ENCODE measurements at regions not wholly inside any gene's neighbourhood (a gene's known extent, or its start where the extent isn't known, plus 50 kb on each side); places are given as distances from the start of the nearest gene placed in this dataset.

DNA sequence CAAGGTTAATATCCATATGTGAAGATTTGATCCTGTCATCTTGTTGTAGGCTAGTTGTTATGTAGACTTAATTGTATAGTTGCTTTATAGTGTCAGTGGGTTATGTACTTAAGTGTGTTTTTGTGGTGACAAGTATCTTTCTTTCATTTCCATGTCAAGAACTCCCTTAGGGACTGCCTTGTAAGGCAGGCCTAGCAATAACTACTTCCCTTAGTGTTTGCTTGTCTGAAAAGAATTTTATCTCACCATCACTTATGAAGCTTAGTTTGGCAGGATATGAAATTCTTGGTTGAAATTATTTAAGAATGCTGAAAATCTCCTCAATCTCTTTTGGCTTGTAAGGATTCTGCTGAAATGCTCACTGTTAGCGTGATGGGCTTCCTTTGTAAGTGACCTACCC, 467.6 kb downstream of the CDH2 start:
- Mint-ChIP-seq H3K36me3 (ENCODE audit: low read depth, unreplicated experiment) (no peaks in the 10 kb centered on the region), H3K9me3 (ENCODE audit: unreplicated experiment) (peaks cover 7% of the 10 kb centered on the region), H3K4me3 (ENCODE audit: unreplicated experiment) (no peak overlapping the region), H3K27ac (ENCODE audit: unreplicated experiment) (no peak overlapping the region), H3K4me1 (ENCODE audit: low read depth, unreplicated experiment) (peaks cover 37% of the 10 kb centered on the region), H3K27me3 (ENCODE audit: low read depth, unreplicated experiment) (no peaks in the 10 kb centered on the region)
- no peaks in the 10 kb centered on the region for H3K36me3 ChIP-seq (ENCODE audit: insufficient read depth, low read length)
- DNase-seq (ENCODE audit: low read depth) (no peak), FAIRE-seq (no peak)
- no peaks in the 10 kb centered on the region for H4K20me1 ChIP-seq (ENCODE audit: insufficient read depth, low read length)
- H3K79me2 ChIP-seq (ENCODE audit: insufficient read depth, low read length): no peaks in the 10 kb centered on the region
- H3K9ac ChIP-seq (ENCODE audit: low read length): no peak overlapping the region
- H3K27ac ChIP-seq (ENCODE audit: low read depth, low read length): no peak overlapping the region
- H3K9me3 ChIP-seq (ENCODE audit: insufficient read depth, low read depth, low read length): no peaks in the 10 kb centered on the region
- no peak overlapping the region for H3K4me2 ChIP-seq (ENCODE audit: low read length)
- H2AFZ ChIP-seq (ENCODE audit: low read depth, low read length): no peak overlapping the region
- no peak for TF ChIP-seq EZH2 (IDR thresholded peaks at IDR 0.05; ENCODE audit: insufficient read depth, low read length)
- TF ChIP-seq, protein P1, sequence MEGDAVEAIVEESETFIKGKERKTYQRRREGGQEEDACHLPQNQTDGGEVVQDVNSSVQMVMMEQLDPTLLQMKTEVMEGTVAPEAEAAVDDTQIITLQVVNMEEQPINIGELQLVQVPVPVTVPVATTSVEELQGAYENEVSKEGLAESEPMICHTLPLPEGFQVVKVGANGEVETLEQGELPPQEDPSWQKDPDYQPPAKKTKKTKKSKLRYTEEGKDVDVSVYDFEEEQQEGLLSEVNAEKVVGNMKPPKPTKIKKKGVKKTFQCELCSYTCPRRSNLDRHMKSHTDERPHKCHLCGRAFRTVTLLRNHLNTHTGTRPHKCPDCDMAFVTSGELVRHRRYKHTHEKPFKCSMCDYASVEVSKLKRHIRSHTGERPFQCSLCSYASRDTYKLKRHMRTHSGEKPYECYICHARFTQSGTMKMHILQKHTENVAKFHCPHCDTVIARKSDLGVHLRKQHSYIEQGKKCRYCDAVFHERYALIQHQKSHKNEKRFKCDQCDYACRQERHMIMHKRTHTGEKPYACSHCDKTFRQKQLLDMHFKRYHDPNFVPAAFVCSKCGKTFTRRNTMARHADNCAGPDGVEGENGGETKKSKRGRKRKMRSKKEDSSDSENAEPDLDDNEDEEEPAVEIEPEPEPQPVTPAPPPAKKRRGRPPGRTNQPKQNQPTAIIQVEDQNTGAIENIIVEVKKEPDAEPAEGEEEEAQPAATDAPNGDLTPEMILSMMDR (IDR thresholded peaks at IDR 0.05; ENCODE audit: insufficient read depth, low read depth, low read length): no peak
- peaks cover 28% of the 10 kb centered on the region for H3K4me1 ChIP-seq (ENCODE audit: insufficient read depth, low read length)
- H3K4me3 ChIP-seq (ENCODE audit: insufficient read depth, low read depth, low read length): no peak overlapping the region
- H3K27me3 ChIP-seq (ENCODE audit: insufficient read depth, low read length): no peaks in the 10 kb centered on the region

DNA sequence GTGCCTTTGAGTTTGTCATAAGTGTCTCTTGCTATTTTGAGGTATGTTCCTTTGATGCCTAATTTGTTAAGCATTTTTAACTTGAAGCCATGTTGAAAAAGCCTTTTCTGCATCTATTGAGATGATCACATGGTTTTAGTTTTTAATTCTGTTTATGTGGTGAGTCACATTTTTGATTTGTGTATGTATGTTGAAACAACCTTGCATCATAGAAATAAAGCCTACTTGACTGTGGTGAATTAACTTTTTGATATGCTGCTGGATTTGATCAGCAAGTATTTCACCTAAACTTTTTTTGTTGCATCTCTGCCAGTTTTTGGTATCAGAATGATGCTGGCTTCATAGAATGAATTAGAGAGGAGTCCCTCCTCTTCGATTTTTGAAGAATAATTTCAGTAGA, 469.7 kb downstream of the CDH2 start:
- TF ChIP-seq, protein P1 (IDR thresholded peaks at IDR 0.05; ENCODE audit: insufficient read depth, low read depth, low read length): no peak
- TF ChIP-seq EZH2 (IDR thresholded peaks at IDR 0.05; ENCODE audit: insufficient read depth, low read length): no peak
- Histone ChIP-seq H3K4me1 (ENCODE audit: insufficient read depth, low read length) (peaks cover 9% of the 10 kb centered on the region), H3K9ac (ENCODE audit: low read length) (no peak overlapping the region), H4K20me1 (ENCODE audit: insufficient read depth, low read length) (no peaks in the 10 kb centered on the region), H3K79me2 (ENCODE audit: insufficient read depth, low read length) (no peaks in the 10 kb centered on the region), H3K4me2 (ENCODE audit: low read length) (no peak overlapping the region), H3K27ac (ENCODE audit: low read depth, low read length) (no peak overlapping the region), H3K27me3 (ENCODE audit: insufficient read depth, low read length) (no peaks in the 10 kb centered on the region), H3K4me3 (ENCODE audit: insufficient read depth, low read depth, low read length) (no peak overlapping the region), H3K9me3 (ENCODE audit: insufficient read depth, low read depth, low read length) (no peaks in the 10 kb centered on the region), H3K36me3 (ENCODE audit: insufficient read depth, low read length) (no peaks in the 10 kb centered on the region), H2AFZ (ENCODE audit: low read depth, low read length) (no peak overlapping the region)
- no peak for FAIRE-seq
- Mint-ChIP-seq H3K4me1 (ENCODE audit: low read depth, unreplicated experiment) (peaks cover 17% of the 10 kb centered on the region), H3K36me3 (ENCODE audit: low read depth, unreplicated experiment) (no peaks in the 10 kb centered on the region), H3K27me3 (ENCODE audit: low read depth, unreplicated experiment) (no peaks in the 10 kb centered on the region), H3K9me3 (ENCODE audit: unreplicated experiment) (peaks cover 7% of the 10 kb centered on the region), H3K4me3 (ENCODE audit: unreplicated experiment) (no peak overlapping the region), H3K27ac (ENCODE audit: unreplicated experiment) (no peak overlapping the region)
- DNase-seq (ENCODE audit: low read depth): no peak

DNA sequence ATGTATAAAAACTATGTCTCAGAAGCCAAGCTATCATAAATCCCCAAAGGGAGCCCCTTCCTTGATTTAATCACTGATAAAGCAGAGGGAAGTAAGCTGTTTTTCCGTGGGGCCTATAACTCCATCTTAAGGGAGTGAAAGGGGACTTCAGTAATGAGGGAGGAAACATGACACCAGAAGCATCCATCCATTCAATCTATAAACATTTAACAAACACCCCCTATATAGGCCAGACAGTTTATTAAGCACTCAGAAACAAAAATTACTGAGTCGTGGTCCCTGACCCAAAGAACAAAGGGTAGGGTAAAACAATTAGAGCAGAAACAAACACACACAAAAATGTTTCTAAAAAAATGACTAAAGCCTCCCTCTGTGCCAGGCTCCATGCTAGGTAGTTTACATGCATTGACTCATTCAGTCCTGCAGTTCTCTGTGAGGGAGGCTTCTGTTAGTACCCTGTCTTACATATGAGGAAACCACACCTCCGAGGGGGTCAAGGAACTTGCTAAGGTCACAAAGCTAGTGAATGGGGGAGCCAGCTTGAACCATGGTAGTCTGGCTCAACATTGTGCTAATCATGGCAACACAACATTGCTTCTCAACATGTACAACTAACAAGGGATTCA, 472.1 kb downstream of the CDH2 start:
- H3K4me3 ChIP-seq (ENCODE audit: insufficient read depth, low read depth, low read length): no peak overlapping the region
- H3K79me2 ChIP-seq (ENCODE audit: insufficient read depth, low read length): no peaks in the 10 kb centered on the region
- DNase-seq (ENCODE audit: low read depth): no peak
- H3K4me3 Mint-ChIP-seq (ENCODE audit: unreplicated experiment): no peak overlapping the region
- no peak overlapping the region for H3K27ac Mint-ChIP-seq (ENCODE audit: unreplicated experiment)
- no peaks in the 10 kb centered on the region for H3K36me3 ChIP-seq (ENCODE audit: insufficient read depth, low read length)
- no peaks in the 10 kb centered on the region for H3K27me3 Mint-ChIP-seq (ENCODE audit: low read depth, unreplicated experiment)
- H3K4me1 Mint-ChIP-seq (ENCODE audit: low read depth, unreplicated experiment): peaks cover 1% of the 10 kb centered on the region
- no peak for FAIRE-seq
- H3K9me3 ChIP-seq (ENCODE audit: insufficient read depth, low read depth, low read length): no peaks in the 10 kb centered on the region
- no peak overlapping the region for H2AFZ ChIP-seq (ENCODE audit: low read depth, low read length)
- TF ChIP-seq, protein P1 (IDR thresholded peaks at IDR 0.05; ENCODE audit: insufficient read depth, low read depth, low read length): no peak
- no peak for TF ChIP-seq EZH2 (IDR thresholded peaks at IDR 0.05; ENCODE audit: insufficient read depth, low read length)
- no peaks in the 10 kb centered on the region for H3K27me3 ChIP-seq (ENCODE audit: insufficient read depth, low read length)
- no peaks in the 10 kb centered on the region for H3K4me1 ChIP-seq (ENCODE audit: insufficient read depth, low read length)
- H3K36me3 Mint-ChIP-seq (ENCODE audit: low read depth, unreplicated experiment): no peaks in the 10 kb centered on the region
- peaks cover 7% of the 10 kb centered on the region for H3K9me3 Mint-ChIP-seq (ENCODE audit: unreplicated experiment)
- H3K27ac ChIP-seq (ENCODE audit: low read depth, low read length): no peak overlapping the region
- no peaks in the 10 kb centered on the region for H4K20me1 ChIP-seq (ENCODE audit: insufficient read depth, low read length)
- no peak overlapping the region for H3K4me2 ChIP-seq (ENCODE audit: low read length)
- no peak overlapping the region for H3K9ac ChIP-seq (ENCODE audit: low read length)

All from astrocyte (in vitro differentiated cells and primary cell).